ENCODE measurements at regions not wholly inside any gene's neighbourhood (a gene's known extent, or its start where the extent isn't known, plus 50 kb on each side); places are given as distances from the start of the nearest gene placed in this dataset.

DNA sequence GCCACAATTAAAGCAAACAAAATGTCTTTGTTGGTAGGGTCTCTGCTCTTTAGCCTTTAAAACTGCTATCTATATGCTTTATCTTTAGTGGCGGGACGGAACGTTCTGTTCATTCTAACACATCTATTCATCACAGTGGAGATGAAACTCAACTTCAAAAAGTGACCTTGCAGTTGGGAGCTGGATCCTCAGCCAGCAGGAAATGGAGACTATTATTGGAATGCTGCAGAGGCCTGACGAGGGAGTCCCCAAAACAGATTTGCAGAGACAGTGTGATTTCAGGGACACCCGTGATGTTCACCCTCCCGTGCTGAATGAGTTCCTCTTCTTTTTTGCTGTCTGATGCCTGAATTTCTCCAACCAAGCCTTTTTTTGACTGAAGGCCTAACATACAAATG is 306.0 kb upstream of the SHH start:
- DNase-seq: no peak

- no peak for DNase-seq
Measured at GRCh38 chr7:156117542-156118247, 305.4 kb upstream of the SHH start.

DNA sequence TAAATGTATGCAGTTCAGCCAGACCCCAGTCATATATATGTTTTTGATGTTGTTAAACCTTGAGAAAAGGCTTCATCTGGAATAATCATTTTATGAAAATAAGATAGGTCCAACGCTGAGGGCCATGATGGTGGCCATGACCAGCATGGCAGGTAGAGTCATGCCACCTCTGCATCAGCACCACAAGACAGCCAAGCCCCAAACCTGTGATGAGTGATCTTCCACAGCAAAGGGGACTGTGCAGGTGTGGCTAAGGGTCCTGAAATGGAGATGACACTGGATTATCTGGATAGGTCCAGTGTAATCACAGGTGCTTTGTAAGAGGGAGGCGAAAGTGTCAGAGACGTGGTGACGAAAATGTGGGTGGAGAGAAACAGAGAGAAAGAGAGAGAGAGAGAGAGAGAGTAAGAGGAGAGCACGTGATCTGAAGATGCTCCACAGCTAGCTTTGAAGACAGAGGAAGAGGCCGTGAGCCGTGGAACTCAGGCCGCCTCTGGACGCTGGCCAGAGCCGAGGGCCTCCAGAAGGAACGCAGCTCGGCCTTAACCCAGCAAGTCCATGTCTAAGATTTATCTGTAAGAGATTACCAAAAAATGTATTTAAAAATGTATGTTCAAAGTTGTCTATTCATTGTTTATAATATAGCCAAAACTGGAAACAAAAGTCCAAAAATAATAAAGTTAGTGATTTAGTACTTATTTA is 304.4 kb upstream of the SHH start:
- DNase-seq: no peak

DNA sequence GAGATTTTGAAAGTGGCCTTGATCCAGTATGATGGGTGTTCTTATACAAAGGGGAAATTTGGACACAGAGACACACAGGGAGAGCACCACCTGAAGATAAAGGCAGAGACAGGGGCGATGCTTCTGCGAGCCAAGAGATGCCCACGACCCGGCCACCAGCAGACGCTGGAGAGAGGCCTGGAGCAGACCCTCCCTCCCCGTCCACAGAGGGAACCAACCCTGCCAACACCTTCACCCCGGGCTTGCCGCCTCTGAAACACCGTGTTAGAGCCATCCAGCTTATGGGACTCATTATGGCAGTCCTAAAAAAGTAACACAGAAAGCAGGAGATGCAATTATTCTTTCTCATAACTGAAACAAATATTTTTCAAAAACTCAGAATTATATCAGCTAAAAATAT is 303.3 kb upstream of the SHH start:
- DNase-seq: no peak

DNA sequence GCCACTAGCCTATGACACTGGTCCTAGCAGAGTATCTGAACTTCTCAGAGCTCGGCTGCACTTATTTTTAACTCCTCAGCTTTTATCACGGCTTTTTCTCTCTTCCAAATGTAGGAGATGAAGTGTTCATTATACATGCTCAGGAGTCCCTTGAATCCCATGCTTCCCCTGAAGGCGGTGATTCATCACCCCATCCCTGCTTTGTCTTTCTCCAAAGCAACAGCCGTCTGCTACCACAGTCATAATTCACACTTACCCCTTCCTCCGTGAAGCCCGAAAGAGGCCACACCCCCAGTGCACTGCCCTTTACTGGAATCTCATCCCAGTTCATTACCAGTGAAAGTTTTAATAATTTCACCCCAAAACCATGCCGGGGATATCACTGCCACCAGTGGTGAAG is 301.5 kb upstream of the SHH start:
- no peak for DNase-seq

DNA sequence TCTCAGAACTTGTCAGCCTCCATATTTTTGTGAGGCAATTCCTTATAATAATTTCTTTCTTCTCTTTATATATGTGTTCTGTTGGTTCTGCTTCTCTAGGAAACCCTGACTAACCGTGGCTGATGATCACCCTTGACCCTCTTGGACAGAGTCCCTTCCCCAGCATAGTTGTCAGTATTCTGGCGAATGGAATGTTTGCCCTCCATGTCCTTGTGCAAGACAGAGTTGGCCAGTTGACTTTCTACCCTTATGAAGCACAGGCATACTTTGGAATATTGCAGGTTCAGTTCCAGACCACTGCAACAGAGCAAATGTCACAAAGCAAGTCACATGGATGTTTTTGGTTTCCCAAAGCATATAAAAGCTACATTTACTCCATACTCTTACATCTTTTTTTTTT is 297.7 kb upstream of the SHH start:
- DNase-seq: no peak

GRCh38 chr7:156109076-156109475 is 296.8 kb upstream of the SHH start:
- no peak for DNase-seq

- no peak for DNase-seq
Measured at GRCh38 chr7:156107957-156108356, 295.7 kb upstream of the SHH start.

DNA sequence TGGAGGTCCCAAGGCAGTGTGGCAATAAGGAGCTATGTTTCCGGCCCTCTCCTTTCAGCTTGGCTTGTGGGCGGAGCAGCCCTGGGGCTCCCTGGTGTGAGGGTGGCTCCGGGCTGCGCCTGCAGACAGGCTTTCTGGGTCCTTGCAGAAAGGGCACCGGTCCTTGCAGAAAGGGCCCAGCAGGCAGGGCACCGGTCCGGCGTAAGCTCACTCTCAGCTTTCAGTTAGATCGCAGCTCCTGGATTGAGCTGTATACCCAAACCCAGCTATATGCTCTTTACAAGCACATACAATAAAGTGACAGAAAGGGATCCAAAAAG is 293.8 kb upstream of the SHH start:
- no peak for DNase-seq

GRCh38 chr7:156105337-156106106 is 293.3 kb upstream of the SHH start:
- DNase-seq: no peak

- no peak for DNase-seq
Measured at GRCh38 chr7:156104501-156105336, 292.5 kb upstream of the SHH start.

DNA sequence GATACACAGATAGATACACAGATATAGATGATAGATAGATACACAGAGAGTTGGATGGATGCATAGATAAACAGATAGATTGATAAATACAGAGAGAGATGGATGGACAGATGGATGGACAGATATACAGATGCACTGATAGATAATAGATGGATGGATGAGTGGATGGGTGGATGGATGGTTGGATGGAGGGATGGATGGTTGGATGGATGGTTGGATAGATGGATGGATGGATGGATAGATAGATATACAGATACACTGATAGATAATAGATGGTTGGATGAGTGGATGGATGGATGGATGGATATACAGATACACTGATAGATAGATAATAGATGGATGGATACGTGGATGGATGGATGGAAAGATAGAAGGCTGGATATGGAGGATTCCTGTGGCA is 290.0 kb upstream of the SHH start:
- no peak for DNase-seq

GRCh38 chr7:156101355-156101754 is 289.1 kb upstream of the SHH start:
- no peak for DNase-seq

GRCh38 chr7:156100086-156100485 is 287.8 kb upstream of the SHH start:
- no peak for DNase-seq

- DNase-seq: no peak
Measured at GRCh38 chr7:156099085-156099484, 286.8 kb upstream of the SHH start.

DNA sequence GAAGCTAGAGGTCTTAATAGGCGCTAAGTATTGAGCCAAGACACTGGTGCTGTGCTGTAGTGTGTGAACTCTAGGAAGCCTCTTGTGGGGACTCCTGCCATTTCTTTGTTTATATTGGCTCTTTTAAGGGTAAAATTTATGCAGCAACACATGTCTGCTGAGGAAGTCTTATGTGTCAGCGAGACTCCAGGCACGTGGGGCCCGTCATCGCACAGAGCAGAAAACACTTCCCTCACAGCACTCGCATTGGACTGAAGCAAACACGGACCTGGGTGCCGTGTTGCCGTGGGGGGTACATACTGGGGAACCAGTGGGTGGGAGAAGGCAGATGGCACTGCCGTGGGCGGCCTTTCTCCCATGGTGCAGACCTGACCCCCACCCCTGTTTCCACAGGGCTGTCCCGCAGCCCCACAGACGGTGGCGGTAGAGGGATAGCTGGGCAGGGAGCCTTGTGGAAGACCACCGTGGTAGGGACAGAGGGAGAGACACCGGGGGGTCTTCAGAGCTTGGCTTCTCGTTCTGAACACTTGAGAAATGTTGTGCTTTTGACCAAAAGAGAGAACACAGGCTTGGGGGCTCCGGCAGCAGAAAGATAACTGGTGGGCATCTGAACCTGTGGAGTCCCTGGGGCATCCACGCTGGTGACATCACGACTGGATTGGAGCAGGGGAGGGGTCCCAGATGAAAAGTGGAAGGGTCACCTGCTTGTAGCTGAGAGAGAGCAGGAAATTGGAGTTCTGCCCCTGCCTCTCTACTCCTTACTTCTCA is 284.7 kb upstream of the SHH start:
- DNase-seq: no peak

DNA sequence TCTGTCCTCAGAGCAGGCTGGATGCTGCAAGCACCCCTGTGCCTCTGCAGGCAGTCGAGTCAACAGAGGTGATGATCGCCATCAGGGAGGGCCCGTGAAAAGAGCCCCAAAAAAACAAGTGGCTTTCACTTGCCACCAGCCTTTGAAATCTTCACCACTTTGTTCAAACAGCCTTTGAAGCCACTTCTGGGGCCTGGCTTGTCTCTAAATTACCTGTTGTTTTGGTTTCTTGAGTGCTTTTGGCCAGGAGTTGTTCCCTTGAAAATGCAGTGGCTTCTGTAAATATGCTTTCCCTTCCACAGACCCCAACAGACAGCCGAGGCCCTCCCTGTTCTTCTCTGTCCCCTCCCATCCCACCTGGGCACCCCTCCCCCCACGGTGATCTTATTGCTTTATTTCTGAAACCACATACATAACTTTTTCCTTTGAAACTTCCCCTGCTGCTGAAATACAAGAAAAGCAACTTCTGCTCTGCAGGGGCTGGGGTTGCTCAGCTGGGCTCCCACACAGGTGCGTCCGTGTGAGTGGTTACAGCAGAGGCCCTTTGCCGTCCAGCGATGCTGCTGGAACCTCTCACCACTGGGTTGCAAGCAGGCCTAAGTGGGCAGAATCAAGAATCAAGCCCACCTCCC is 283.8 kb upstream of the SHH start:
- DNase-seq: no peak

DNA sequence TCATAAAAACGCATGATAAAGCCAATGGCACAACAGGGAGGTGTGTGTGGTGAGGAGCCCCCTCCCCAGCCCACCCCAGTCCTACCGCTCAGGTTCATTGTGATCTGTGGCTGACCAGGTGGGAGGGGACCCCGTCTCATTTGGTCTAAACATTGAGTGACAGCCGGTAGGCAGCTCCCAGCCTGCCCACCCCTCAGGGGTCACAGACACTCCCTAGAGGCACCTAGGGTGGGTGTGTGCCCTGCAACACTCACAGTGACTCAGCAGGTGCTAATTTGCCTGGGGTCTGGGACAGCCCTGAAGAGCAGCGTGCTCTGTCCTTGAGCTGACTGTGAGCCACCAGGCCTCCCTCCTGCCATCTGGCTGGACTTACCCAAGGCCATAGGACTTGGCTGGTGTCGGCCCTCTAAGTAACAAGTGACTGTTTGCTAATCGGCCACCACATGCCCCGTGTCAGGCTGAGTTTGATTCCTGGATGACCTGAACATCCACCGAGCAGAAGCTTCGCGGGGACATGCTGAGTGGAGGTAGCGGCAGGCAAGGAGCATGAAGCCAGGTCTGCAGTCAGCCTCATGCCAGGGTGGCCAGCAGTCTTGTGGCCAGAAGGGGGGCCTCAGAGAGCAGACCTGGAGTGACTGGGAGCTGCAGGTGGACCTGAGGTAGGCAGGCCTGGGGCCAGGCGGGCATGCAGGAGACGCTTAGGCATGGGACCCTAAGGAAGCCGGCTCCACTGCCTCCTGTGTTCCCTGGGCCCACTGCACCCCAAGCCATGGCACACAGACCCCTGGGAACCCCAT is 282.3 kb upstream of the SHH start:
- no peak for DNase-seq

DNA sequence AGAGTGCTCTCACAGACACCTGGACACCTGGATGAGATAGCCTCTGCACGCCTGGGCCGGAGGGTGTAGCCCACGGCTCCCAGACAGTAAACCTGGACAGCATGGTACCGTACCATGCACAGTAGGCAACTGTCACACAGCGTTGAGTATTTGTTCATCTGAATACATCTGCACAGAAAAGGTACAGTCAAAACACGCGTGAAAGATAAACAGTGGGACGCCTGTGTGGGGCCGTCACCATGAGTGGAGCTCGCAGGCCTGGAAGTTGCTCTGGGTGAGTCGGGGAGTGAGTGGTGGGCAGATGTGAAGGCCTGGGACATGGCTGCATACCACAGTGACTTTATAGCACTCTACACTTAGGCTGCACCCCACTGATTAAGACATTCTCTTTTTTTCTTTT is 280.0 kb upstream of the SHH start:
- no peak for DNase-seq

GRCh38 chr7:156091519-156092080 is 279.3 kb upstream of the SHH start:
- DNase-seq: no peak

DNA sequence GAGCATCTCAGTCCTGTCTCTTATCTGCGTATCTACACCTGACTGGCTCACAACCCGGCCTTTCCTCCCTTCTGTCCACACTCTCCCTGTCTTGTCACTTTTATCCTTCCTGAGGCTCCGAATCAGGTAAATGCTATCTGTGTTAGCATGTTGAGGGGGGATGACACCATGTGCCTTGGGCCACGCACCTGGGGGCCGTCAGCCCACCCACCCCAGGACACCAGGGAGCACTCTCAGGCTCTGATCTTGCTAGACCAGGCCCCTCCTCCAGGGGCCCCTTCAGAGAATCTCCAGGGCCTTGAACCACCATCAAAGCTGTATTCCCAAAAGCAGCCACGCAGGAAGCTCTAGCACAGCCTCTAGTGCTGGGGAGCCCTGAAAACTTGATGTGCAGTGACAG is 278.7 kb upstream of the SHH start:
- no peak for DNase-seq
